Erythroblast (primary cell): ENCODE measurements at regions not wholly inside any gene's neighbourhood (a gene's known extent, or its start where the extent isn't known, plus 50 kb on each side); places are given as distances from the start of the nearest gene placed in this dataset.

Experiments used
- GATA1 ChIP-seq: IDR thresholded peaks from 2 replicates; pipeline ENCODE4 v1.6.1; 2011; ENCODE audit warnings: low read depth, mild to moderate bottlenecking, control low read depth, low read length, moderate library complexity
- POLR2A ChIP-seq: IDR thresholded peaks from 2 replicates; pipeline ENCODE4 v1.6.1; 2011; ENCODE audit warnings: mild to moderate bottlenecking, low read length

DNA sequence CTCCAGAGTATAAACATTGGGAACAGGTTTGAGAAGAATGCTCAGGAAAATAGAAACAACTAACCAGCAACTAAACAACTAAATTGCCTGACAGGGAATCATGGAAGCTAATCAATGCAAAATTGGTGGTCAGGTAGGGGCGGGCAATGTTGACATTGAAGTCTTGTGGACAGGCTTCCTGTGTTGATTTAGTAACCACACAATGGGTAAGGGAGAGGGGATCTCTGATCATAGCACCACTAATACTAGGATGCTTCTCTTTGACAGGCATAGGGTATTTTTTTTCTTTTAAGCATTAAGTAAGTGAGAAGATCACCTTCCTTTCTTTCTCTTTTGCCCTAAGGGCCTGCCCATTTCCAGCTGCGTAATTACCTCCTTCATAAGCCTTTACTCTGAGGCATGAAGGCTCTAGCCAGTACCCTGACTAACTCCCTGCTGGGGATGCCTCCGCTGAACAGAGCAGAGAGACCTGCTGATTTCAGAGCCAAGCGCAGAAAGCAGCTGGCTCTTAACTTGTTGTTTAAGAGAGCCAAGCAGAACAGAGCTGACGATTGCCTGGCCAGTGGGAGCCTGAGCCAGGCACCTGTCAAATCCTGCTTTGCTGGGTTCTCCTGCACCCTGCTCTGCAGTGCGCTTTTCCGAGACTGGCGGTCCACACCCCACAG lies 118.7 kb downstream of the BMP2 start:
- TF ChIP-seq POLR2A (no peak), GATA1 (no peak)
